ENCODE measurements at regions not wholly inside any gene's neighbourhood (a gene's known extent, or its start where the extent isn't known, plus 50 kb on each side); places are given as distances from the start of the nearest gene placed in this dataset.
A peak's percentile ranks its signal among the peaks of the same experiment; 100 is the strongest.

DNA sequence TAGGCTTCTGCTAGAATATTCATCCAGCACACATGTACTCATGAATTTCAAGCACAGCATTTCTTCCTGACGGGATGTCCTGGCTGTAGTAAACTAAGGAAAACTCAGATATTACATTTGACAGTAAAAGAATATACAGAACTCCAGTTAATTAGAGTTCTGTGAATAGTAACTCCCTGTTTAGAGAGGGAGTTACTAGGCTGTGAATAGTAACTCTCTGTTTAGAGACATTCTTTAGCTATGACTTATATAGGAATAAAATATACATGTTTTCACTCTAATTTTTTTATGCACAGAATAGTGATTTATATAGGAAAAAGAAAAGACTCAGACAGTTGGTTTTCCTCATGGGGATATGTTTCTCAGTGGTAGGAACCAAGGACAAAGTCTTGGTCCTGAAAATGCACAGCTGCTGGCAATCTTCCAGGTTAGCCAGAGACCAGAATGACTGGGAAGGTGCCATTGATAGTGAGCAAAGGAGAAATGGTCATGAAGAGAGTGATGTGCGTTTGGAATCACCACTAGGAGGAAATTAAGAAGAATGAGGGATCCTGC lies 480.7 kb upstream of the THBS1 start:
- no peak for DNase-seq
- in situ Hi-C loops (cut with MboI; ENCODE audit: low pct_ligation_motif_present in 1 of 4, low pct_unique_long_range_greater_than_20kb in 1 of 4, low sequenced_read_pairs in 3 of 4) (no loop called here), intact Hi-C loops (cut with DNase I; ENCODE audit: low total_unique reads) (no loop called here)
- peak overlapping the region in 1 of 4 donors; percentile 29 for H3K27ac ChIP-seq
- H3K27me3 ChIP-seq: no peaks in the 10 kb centered on the region
- 61 to 80% methylated on average over 2 of the region's 2 CpGs for WGBS, 2 donors (ENCODE audit: low coverage in 1 of 2)
- TF ChIP-seq POLR2AphosphoS5 (IDR thresholded peaks at IDR 0.05) (no peak), POLR2A (IDR thresholded peaks at IDR 0.05) (no peak), EP300 (IDR thresholded peaks at IDR 0.05; ENCODE audit: low read depth) (no peak)
- TF ChIP-seq, protein P1, sequence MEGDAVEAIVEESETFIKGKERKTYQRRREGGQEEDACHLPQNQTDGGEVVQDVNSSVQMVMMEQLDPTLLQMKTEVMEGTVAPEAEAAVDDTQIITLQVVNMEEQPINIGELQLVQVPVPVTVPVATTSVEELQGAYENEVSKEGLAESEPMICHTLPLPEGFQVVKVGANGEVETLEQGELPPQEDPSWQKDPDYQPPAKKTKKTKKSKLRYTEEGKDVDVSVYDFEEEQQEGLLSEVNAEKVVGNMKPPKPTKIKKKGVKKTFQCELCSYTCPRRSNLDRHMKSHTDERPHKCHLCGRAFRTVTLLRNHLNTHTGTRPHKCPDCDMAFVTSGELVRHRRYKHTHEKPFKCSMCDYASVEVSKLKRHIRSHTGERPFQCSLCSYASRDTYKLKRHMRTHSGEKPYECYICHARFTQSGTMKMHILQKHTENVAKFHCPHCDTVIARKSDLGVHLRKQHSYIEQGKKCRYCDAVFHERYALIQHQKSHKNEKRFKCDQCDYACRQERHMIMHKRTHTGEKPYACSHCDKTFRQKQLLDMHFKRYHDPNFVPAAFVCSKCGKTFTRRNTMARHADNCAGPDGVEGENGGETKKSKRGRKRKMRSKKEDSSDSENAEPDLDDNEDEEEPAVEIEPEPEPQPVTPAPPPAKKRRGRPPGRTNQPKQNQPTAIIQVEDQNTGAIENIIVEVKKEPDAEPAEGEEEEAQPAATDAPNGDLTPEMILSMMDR (IDR thresholded peaks at IDR 0.05): no peak
- H3K4me1 ChIP-seq: peaks cover 0 to 4% (median 0%) of the 10 kb centered on the region in 4 donors
- no peaks in the 10 kb centered on the region for H3K36me3 ChIP-seq
- no peaks in the 10 kb centered on the region for H3K9me3 ChIP-seq
- no peak overlapping the region for H3K4me3 ChIP-seq

DNA sequence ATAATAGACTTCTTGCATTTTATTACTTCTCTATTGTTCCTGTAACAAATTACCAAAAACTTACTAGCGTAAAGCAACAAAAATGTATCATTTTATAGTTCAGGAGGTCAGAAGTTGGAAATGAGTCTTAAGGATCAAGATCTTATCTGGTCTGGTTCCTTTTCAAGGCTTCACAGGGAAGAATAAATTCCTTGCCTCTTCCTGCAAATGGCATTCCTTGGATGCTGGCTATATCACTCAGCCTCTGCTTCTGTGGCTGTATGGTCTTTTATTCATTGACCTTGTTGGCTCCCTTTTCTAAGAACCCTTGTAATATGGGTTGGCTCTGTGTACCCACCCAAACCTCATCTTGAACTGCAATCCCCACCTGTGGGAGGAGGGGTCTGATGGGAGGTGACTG lies 478.4 kb upstream of the THBS1 start:
- Histone ChIP-seq H3K4me3 (no peak overlapping the region), H3K4me1 (no peaks in the 10 kb centered on the region), H3K9me3 (no peaks in the 10 kb centered on the region), H3K27me3 (no peaks in the 10 kb centered on the region), H3K36me3 (no peaks in the 10 kb centered on the region), H3K27ac (no peak overlapping the region)
- intact Hi-C loops (cut with DNase I; ENCODE audit: low total_unique reads): no loop called here
- DNase-seq: no peak
- in situ Hi-C loops (cut with MboI; ENCODE audit: low pct_ligation_motif_present in 1 of 4, low pct_unique_long_range_greater_than_20kb in 1 of 4, low sequenced_read_pairs in 3 of 4): no loop called here
- TF ChIP-seq POLR2A (IDR thresholded peaks at IDR 0.05): no peak
- no peak for TF ChIP-seq POLR2AphosphoS5 (IDR thresholded peaks at IDR 0.05)
- TF ChIP-seq, protein P1 (IDR thresholded peaks at IDR 0.05): no peak
- TF ChIP-seq EP300 (IDR thresholded peaks at IDR 0.05; ENCODE audit: low read depth): no peak
- WGBS, 2 donors (ENCODE audit: low coverage in 1 of 2): 90 to 100% methylated on average over 1 of the region's 1 CpG

DNA sequence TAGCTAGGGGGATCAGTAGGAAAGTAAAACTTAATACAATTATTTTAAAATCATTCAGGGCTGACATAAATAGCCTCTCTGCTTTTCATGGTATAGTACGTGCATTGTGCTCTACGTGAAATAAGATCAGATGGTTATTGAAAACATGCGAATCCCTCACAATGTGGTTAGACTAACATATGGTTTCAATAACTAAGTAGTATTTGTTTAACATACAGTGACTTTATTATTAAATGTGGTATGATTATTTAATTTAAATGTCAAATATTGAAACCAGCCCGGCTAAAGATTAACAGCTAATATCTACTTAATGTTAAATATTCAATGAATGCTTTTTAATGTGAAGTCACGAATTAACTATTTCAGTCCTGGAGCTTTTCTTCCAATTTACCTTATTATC lies 473.9 kb upstream of the THBS1 start:
- H3K4me3 ChIP-seq: no peak overlapping the region
- no peaks in the 10 kb centered on the region for H3K4me1 ChIP-seq
- H3K27me3 ChIP-seq: no peaks in the 10 kb centered on the region
- no peaks in the 10 kb centered on the region for H3K36me3 ChIP-seq
- in situ Hi-C loops (cut with MboI; ENCODE audit: low pct_ligation_motif_present in 1 of 4, low pct_unique_long_range_greater_than_20kb in 1 of 4, low sequenced_read_pairs in 3 of 4) (no loop called here), intact Hi-C loops (cut with DNase I; ENCODE audit: low total_unique reads) (no loop called here)
- no peak for DNase-seq
- WGBS, 2 donors (ENCODE audit: low coverage in 1 of 2): 80 to 87% methylated on average over 5 of the region's 5 CpGs
- H3K27ac ChIP-seq: no peak overlapping the region
- TF ChIP-seq, protein P1 (IDR thresholded peaks at IDR 0.05): no peak
- TF ChIP-seq POLR2AphosphoS5 (IDR thresholded peaks at IDR 0.05) (no peak), POLR2A (IDR thresholded peaks at IDR 0.05) (no peak), EP300 (IDR thresholded peaks at IDR 0.05; ENCODE audit: low read depth) (no peak)
- H3K9me3 ChIP-seq: no peaks in the 10 kb centered on the region

DNA sequence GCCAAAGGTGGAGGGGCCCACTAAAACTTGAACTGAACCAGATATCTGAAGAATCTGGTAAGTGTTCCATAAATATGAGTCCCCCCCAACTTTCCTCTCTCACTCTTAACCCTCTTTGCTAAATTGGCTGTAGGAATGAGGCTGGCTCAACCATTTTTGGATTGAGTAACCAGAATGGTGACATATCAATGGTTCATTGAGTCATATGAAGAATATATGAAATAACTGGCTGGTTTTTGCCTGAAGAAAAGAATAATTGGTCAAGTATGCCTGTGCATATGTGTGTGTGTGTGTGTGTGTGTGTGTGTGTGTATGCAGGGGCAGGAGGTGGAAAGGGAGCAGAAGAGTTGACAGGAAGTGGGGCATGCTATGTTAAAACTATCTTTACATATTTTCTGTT lies 472.9 kb upstream of the THBS1 start:
- no peak overlapping the region for H3K27ac ChIP-seq
- intact Hi-C loops (cut with DNase I; ENCODE audit: low total_unique reads) (no loop called here), in situ Hi-C loops (cut with MboI; ENCODE audit: low pct_ligation_motif_present in 1 of 4, low pct_unique_long_range_greater_than_20kb in 1 of 4, low sequenced_read_pairs in 3 of 4) (no loop called here)
- H3K9me3 ChIP-seq: no peaks in the 10 kb centered on the region
- no peaks in the 10 kb centered on the region for H3K4me1 ChIP-seq
- TF ChIP-seq, protein P1 (IDR thresholded peaks at IDR 0.05): no peak
- TF ChIP-seq EP300 (IDR thresholded peaks at IDR 0.05; ENCODE audit: low read depth) (no peak), POLR2AphosphoS5 (IDR thresholded peaks at IDR 0.05) (no peak), POLR2A (IDR thresholded peaks at IDR 0.05) (no peak)
- H3K4me3 ChIP-seq: no peak overlapping the region
- no peaks in the 10 kb centered on the region for H3K27me3 ChIP-seq
- H3K36me3 ChIP-seq: no peaks in the 10 kb centered on the region
- no peak for DNase-seq

Measured in transverse colon (tissue), 4 donors.